SK-N-SH (cell line): ENCODE measurements at regions not wholly inside any gene's neighbourhood (a gene's known extent, or its start where the extent isn't known, plus 50 kb on each side); places are given as distances from the start of the nearest gene placed in this dataset.

ENCODE experiments used
- CTCF ChIA-PET: fragments of 300-600, 350-600 bp; formaldehyde crosslinking; extraction: SDS; loops from one replicate; lab custom pipeline; 2021; lab: Yijun Ruan, JAX
- POLR2A ChIA-PET: fragments of 350-600 bp; sonication (Branson Sonifier 250); formaldehyde crosslinking; extraction: SDS; loops from one replicate; lab custom pipeline; 2020; ENCODE audit warnings: antibody characterized with exemption, inconsistent platforms; lab: Yijun Ruan, JAX
- DNase-seq: peaks from one replicate; pipeline ENCODE4 v3.0.0; 2012
- H2AFZ ChIP-seq: fragments of 200-600 bp; sonication (generic); 2 replicates; pipeline ENCODE4 v1.8.1; 2016; ENCODE audit warnings: antibody characterized with exemption, mild to moderate bottlenecking, low read depth
- H3F3A ChIP-seq: fragments of 200-600 bp; sonication (generic); replicated peaks from 2 replicates; pipeline ENCODE3; 2016; ENCODE audit warnings: antibody characterized with exemption, mild to moderate bottlenecking; ENCODE audit not compliant: insufficient read depth
- H3K27ac ChIP-seq, 2 experiments: fragments of 200-500 bp in 1 of 2; fragments of 200-600 bp in 1 of 2; sonication (Bioruptor generic) in 1 of 2; sonication (generic), shearing (Covaris generic) in 1 of 2; 2 replicates each; pipeline versions ENCODE4 v1.5.1 to v1.6.1; 2014 to 2016; ENCODE audit warnings: low read depth in 2 of 2, inconsistent platforms in 1 of 2, low read length in 1 of 2, mild to moderate bottlenecking in 1 of 2, mixed read lengths in 1 of 2
- H3K27me3 ChIP-seq: fragments of 200-600 bp; sonication (generic), shearing (Covaris generic); 2 replicates; pipeline ENCODE4 v1.6.1; 2016; ENCODE audit warnings: mixed run types; ENCODE audit not compliant: insufficient read depth
- H3K36me3 ChIP-seq, 2 experiments: fragments of 200-500 bp in 1 of 2; fragments of 200-600 bp in 1 of 2; sonication (Bioruptor generic) in 1 of 2; sonication (generic) in 1 of 2; replicated peaks in 1 of 2; 2 replicates each; pipeline versions ENCODE3 to v1.5.1; 2014 to 2016; ENCODE audit warnings: low read length in 1 of 2, mild to moderate bottlenecking in 1 of 2; ENCODE audit not compliant: insufficient read depth in 2 of 2, control insufficient read depth in 1 of 2
- H3K4me1 ChIP-seq, 2 experiments: fragments of 200-500 bp in 1 of 2; fragments of 200-600 bp in 1 of 2; sonication (Bioruptor generic) in 1 of 2; sonication (generic), shearing (Covaris generic) in 1 of 2; 2 replicates each; pipeline versions ENCODE4 v1.5.1 to v1.6.1; 2014 to 2016; ENCODE audit warnings: low read depth in 1 of 2, low read length in 1 of 2, mixed run types in 1 of 2; ENCODE audit not compliant: insufficient read depth in 2 of 2, control insufficient read depth in 1 of 2
- H3K4me2 ChIP-seq: fragments of 200-600 bp; sonication (generic), shearing (Covaris generic); 2 replicates; pipeline ENCODE4 v1.6.1; 2017; ENCODE audit warnings: mixed run types
- H3K4me3 ChIP-seq, 2 experiments: fragments of 200-500 bp in 1 of 2; fragments of 200-600 bp in 1 of 2; sonication (Bioruptor generic) in 1 of 2; sonication (generic), shearing (Covaris generic) in 1 of 2; 2 replicates each; pipeline versions ENCODE4 v1.5.1 to v1.8.1; 2014 to 2016; ENCODE audit warnings: low read depth in 2 of 2, inconsistent platforms in 1 of 2, low read length in 1 of 2, mild to moderate bottlenecking in 1 of 2, mixed read lengths in 1 of 2, moderate library complexity in 1 of 2
- H3K79me2 ChIP-seq: fragments of 200-600 bp; sonication (generic); 2 replicates; pipeline ENCODE4 v1.8.1; 2017; ENCODE audit warnings: mild to moderate bottlenecking; ENCODE audit not compliant: insufficient read depth
- H3K9ac ChIP-seq: fragments of 200-600 bp; sonication (generic); 2 replicates; pipeline ENCODE4 v1.6.1; 2017; ENCODE audit warnings: mixed run types
- H3K9me2 ChIP-seq: fragments of 200-600 bp; sonication (generic); 2 replicates; pipeline ENCODE4 v1.6.1; 2017; ENCODE audit warnings: mixed run types
- H3K9me3 ChIP-seq: fragments of 200-600 bp; sonication (generic); 2 replicates; pipeline ENCODE4 v1.6.1; 2017; ENCODE audit warnings: mixed run types, mild to moderate bottlenecking, moderate library complexity
- H4K20me1 ChIP-seq: fragments of 200-600 bp; sonication (generic); 2 replicates; pipeline ENCODE4 v1.6.1; 2017; ENCODE audit warnings: mild to moderate bottlenecking, mixed run types; ENCODE audit not compliant: insufficient read depth
- EP300 ChIP-seq, 2 experiments: IDR thresholded peaks; 2 replicates each; pipeline versions ENCODE4 v1.4.0 to v1.6.1; 2012; ENCODE audit warnings: borderline replicate concordance in 1 of 2, low read depth in 1 of 2, low read length in 1 of 2
- EZH2phosphoT487 ChIP-seq: fragments of 200-600 bp; sonication (generic); IDR thresholded peaks from 2 replicates; pipeline ENCODE4 v1.6.1; 2017; ENCODE audit warnings: low read depth, mixed run types, mild to moderate bottlenecking, antibody characterized with exemption, moderate library complexity, borderline replicate concordance
- MXI1 ChIP-seq: IDR thresholded peaks from 2 replicates; pipeline ENCODE4 v1.6.1; 2012; ENCODE audit warnings: mild to moderate bottlenecking, low read depth, low read length, improper control_type of control experiment
- POLR2AphosphoS5 ChIP-seq: IDR thresholded peaks from 2 replicates; pipeline ENCODE4 v1.6.1; 2012; ENCODE audit warnings: low read depth, low read length
- RAD21 ChIP-seq: IDR thresholded peaks from 2 replicates; pipeline ENCODE4 v1.6.1; 2012; ENCODE audit warnings: mild to moderate bottlenecking, low read length
- RCOR1 ChIP-seq: fragments of 150-350 bp; IDR thresholded peaks from 2 replicates; pipeline ENCODE4 v1.6.1; 2017; ENCODE audit warnings: antibody characterized with exemption, low read length
- SMC3 ChIP-seq: IDR thresholded peaks from 2 replicates; pipeline ENCODE4 v1.6.1; 2012; ENCODE audit warnings: low read depth, low read length, improper control_type of control experiment
- WGBS: methylation state at CpG from one replicate; pipeline ENCODE4 v1.1.6; 2017; ENCODE audit warnings: low lambda C conversion rate; 5-methylcytosine and 5-hydroxymethylcytosine counted together
- TF ChIP-seq, protein P1 (sequence below): IDR thresholded peaks from 2 replicates; pipeline ENCODE4; 2012
- TF ChIP-seq, protein P2 (sequence below): IDR thresholded peaks from 2 replicates; pipeline ENCODE4 v1.6.1; 2012; ENCODE audit warnings: mild to moderate bottlenecking, low read depth, low read length, moderate library complexity
- TF ChIP-seq, protein P3 (sequence below): IDR thresholded peaks from 2 replicates; pipeline ENCODE4 v1.4.0; 2012; ENCODE audit warnings: low read depth, borderline replicate concordance

DNA sequence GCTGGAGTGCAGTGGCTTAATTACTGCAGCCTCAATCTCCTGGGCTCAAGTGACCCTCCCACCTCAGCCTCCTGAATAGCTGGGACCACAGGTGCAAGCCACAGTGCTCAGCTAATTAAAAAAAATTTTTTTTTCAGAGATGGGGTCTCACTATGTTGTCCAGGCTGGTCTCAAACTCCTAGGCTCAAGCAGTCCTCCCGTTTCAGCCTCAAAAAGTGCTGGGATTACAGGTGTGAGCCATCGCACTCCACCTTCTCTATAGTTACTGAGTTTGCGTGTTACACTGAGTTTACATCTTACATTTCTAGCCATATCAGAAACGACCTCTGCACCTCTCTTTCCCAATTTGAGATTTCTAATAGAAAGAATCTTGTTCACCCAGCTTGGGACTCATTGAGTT lies 53.6 kb upstream of the EML4 start:
- TF ChIP-seq EZH2phosphoT487: no peak
- no peak for TF ChIP-seq RAD21
- TF ChIP-seq, protein P1, sequence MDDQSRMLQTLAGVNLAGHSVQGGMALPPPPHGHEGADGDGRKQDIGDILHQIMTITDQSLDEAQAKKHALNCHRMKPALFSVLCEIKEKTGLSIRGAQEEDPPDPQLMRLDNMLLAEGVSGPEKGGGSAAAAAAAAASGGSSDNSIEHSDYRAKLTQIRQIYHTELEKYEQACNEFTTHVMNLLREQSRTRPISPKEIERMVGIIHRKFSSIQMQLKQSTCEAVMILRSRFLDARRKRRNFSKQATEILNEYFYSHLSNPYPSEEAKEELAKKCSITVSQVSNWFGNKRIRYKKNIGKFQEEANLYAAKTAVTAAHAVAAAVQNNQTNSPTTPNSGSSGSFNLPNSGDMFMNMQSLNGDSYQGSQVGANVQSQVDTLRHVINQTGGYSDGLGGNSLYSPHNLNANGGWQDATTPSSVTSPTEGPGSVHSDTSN: no peak
- no peak for TF ChIP-seq RCOR1
- TF ChIP-seq MXI1: no peak
- TF ChIP-seq POLR2AphosphoS5: no peak
- TF ChIP-seq, protein P2, sequence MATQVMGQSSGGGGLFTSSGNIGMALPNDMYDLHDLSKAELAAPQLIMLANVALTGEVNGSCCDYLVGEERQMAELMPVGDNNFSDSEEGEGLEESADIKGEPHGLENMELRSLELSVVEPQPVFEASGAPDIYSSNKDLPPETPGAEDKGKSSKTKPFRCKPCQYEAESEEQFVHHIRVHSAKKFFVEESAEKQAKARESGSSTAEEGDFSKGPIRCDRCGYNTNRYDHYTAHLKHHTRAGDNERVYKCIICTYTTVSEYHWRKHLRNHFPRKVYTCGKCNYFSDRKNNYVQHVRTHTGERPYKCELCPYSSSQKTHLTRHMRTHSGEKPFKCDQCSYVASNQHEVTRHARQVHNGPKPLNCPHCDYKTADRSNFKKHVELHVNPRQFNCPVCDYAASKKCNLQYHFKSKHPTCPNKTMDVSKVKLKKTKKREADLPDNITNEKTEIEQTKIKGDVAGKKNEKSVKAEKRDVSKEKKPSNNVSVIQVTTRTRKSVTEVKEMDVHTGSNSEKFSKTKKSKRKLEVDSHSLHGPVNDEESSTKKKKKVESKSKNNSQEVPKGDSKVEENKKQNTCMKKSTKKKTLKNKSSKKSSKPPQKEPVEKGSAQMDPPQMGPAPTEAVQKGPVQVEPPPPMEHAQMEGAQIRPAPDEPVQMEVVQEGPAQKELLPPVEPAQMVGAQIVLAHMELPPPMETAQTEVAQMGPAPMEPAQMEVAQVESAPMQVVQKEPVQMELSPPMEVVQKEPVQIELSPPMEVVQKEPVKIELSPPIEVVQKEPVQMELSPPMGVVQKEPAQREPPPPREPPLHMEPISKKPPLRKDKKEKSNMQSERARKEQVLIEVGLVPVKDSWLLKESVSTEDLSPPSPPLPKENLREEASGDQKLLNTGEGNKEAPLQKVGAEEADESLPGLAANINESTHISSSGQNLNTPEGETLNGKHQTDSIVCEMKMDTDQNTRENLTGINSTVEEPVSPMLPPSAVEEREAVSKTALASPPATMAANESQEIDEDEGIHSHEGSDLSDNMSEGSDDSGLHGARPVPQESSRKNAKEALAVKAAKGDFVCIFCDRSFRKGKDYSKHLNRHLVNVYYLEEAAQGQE: no peak
- TF ChIP-seq SMC3: no peak
- no peak for TF ChIP-seq EP300 (IDR thresholded peaks at IDR 0.05; ENCODE audit: borderline replicate concordance in 1 of 2, low read depth in 1 of 2, low read length in 1 of 2)
- TF ChIP-seq, protein P3, sequence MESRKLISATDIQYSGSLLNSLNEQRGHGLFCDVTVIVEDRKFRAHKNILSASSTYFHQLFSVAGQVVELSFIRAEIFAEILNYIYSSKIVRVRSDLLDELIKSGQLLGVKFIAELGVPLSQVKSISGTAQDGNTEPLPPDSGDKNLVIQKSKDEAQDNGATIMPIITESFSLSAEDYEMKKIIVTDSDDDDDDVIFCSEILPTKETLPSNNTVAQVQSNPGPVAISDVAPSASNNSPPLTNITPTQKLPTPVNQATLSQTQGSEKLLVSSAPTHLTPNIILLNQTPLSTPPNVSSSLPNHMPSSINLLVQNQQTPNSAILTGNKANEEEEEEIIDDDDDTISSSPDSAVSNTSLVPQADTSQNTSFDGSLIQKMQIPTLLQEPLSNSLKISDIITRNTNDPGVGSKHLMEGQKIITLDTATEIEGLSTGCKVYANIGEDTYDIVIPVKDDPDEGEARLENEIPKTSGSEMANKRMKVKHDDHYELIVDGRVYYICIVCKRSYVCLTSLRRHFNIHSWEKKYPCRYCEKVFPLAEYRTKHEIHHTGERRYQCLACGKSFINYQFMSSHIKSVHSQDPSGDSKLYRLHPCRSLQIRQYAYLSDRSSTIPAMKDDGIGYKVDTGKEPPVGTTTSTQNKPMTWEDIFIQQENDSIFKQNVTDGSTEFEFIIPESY: no peak
- no peak overlapping the region for H3K4me2 ChIP-seq
- H3K4me1 ChIP-seq: peaks cover 26 to 30% of the 10 kb centered on the region in 2 experiments
- ChIA-PET CTCF (interaction anchor here (0.9 to 7.1 kb wide), 7 partner anchors 9 to 246 kb away, joined by 3 to 44 read pairs (median 4); no protein-coding TSS in a partner anchor), POLR2A (no interaction called here)
- no peak overlapping the region for H2AFZ ChIP-seq
- H4K20me1 ChIP-seq: peaks cover 5% of the 10 kb centered on the region; the same call in 1 of the 2 replicates
- H3K27me3 ChIP-seq: no peaks in the 10 kb centered on the region
- DNase-seq: no peak
- H3K9me3 ChIP-seq: no peaks in the 10 kb centered on the region
- no peak overlapping the region for H3K27ac ChIP-seq
- 95% methylated on average over 4 of the region's 4 CpGs for WGBS
- H3K4me3 ChIP-seq: no peak overlapping the region
- peaks cover 26% of the 10 kb centered on the region for H3F3A ChIP-seq
- H3K9me2 ChIP-seq: no peaks in the 10 kb centered on the region
- no peaks in the 10 kb centered on the region for H3K79me2 ChIP-seq
- no peak overlapping the region for H3K9ac ChIP-seq
- H3K36me3 ChIP-seq: no peaks in the 10 kb centered on the region
